Erythroblast (primary cell): ENCODE measurements at regions not wholly inside any gene's neighbourhood (a gene's known extent, or its start where the extent isn't known, plus 50 kb on each side); places are given as distances from the start of the nearest gene placed in this dataset.
"Not testable (repeated sequence)": the region's sequence is repeated elsewhere in the genome, so short reads cannot be mapped to it uniquely, and the experiment has no call there.

ENCODE experiments used
- DNase-seq, 2 experiments: peaks; one replicate each; lab custom pipeline; 2025; lab: John Stamatoyannopoulos, UW
- GATA1 ChIP-seq: IDR thresholded peaks from 2 replicates; pipeline ENCODE4 v1.6.1; 2011; ENCODE audit warnings: low read depth, mild to moderate bottlenecking, control low read depth, low read length, moderate library complexity
- POLR2A ChIP-seq: IDR thresholded peaks from 2 replicates; pipeline ENCODE4 v1.6.1; 2011; ENCODE audit warnings: mild to moderate bottlenecking, low read length

- no peak for TF ChIP-seq POLR2A
- no peak for TF ChIP-seq GATA1
Measured at GRCh38 chr9:94443032-94443722, 111.7 kb upstream of the PCAT7 start.

GRCh38 chr9:94445863-94446262 is 109.0 kb upstream of the PCAT7 start:
- no peak for DNase-seq
- TF ChIP-seq POLR2A, result no peak
- TF ChIP-seq GATA1, result no peak

More at GRCh38 chr9:94443032-94443722, 111.7 kb upstream of the PCAT7 start:
- DNase-seq, result no peak

DNA sequence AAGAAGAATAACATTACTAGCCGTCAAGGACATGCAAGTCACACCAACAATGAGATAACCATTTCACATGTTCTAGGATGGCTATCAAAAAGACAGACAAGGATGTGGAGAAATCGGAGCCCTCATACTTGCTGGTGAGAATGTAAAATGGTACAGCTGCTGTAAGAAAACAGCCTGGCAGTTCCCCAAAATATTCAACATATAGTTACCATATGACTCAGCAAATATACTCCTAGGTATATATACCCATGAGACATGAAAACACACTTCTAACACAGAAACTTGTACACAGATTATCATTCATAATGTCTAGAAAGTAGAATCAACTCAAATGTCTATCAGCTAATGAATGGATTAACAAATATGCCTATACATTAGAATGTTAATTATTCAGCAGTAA is 105.4 kb upstream of the PCAT7 start:
- no peak for TF ChIP-seq GATA1
- no peak for TF ChIP-seq POLR2A
- DNase-seq, result no peak

DNA sequence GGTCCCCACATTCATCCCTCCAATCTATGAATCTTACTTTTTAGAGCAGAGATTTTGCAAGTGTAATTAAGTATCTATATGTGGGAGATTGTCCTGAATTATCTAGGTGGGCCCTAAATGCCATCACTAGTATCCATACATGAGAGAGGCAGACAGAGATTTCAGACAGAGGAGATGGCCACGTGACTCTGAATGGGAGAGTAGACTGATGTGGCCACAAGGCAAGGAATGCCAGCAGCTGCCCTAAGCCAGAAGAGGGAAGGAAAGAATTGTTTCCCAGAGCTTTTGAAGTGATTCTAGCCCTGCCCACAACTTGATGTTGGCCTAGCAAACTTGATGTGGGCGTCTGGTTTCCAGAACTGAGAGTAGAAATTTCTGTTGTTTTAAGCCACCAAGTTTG is 90.1 kb upstream of the PCAT7 start:
- TF ChIP-seq POLR2A (no peak), GATA1 (no peak)
- no peak for DNase-seq

GRCh38 chr9:94472063-94472462 is 82.8 kb upstream of the PCAT7 start:
- DNase-seq, result not testable (repeated sequence)

DNA sequence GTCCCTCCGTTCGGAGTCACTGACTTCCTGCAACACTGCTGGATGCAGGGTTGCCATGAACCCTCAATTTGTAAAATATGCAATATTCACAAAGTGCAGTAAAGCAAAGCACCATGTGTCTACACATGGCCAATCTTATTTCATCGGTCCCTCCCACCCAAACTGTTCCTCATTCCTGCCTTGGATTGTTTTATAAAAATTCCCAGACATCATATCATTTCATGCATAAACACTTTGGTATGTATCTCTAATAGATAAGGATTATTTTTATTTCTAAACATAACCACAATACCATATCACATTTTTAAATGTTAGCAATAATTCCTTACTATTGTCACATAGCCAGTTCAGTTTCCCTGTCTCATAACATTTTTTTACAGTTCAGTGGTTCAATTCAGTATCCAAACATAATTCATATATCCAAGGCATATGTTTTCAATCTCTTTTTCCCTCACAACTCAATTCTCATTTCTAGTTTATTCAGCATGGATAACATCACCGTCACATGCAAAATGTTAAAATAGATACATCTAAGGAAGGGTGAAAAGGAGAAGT is 82.0 kb upstream of the PCAT7 start:
- no peak for DNase-seq
- TF ChIP-seq POLR2A, result no peak
- no peak for TF ChIP-seq GATA1

DNA sequence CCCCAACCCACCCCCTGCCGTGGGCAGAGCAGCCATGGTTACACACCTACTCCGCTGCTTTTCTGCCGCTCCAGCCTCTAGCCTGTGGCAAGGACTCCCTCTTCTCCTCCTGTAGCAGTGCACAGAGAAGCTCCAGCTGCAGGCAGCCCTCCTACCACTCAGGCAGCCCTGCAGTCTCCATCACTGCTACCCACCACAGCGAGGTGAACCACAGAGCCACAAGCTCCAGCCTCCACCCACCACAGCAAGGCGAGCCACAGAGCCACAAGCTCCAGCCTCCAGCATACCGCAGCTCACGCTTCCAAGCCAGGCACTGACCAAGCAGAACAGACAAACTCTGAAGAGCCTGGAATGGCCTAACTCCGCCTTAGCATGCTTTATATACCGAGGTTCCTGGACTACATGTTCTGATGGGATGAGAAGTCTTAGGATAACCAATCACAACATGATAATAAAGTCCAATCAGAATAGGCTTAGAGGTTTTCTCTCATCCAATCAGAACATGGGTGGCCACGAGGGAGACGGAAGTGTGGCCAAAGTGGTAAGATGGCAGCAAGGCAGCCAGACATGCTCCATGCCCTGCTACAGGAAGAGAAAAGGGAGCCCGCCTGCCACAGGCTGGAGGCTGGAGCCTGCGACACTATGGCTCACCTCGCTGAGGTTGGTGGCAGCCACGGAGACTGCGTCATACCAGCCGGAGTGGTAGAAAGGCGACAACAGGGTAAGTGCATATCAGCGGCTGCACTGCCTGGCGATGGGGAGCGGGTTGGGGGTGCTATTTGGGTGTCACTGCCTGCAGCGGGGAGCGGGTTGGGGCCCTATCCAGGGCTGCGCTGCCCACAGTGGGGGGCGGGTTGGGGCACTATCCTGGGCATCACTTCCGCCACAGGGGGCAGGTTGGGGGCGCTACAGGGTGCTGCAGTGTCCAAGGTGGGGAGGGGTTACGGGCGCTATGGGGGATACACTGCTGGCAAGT is 75.8 kb upstream of the PCAT7 start:
- no peak for DNase-seq
- TF ChIP-seq GATA1 (no peak), POLR2A (no peak)

DNA sequence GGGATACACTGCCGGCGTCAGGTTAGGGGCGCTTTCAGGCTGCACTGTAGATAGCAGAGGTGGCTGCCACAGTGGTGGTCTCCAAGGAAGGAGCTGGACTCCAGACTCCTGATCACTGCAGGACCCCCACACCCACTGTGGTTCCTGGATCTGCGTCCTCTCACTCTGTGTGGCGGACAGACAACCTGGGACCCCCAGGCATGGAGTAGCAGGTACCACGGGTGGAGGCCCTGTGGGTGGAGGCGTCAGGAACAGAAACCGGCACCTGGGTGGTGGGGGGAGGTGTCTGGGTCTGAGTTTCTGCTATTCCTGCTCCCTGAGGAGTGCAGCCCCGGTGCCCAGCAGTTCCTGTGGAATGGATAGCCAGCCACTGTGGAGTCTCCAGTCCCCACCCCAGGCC is 75.1 kb upstream of the PCAT7 start:
- DNase-seq, result no peak

GRCh38 chr9:94480205-94480604 is 74.7 kb upstream of the PCAT7 start:
- no peak for DNase-seq
- TF ChIP-seq POLR2A (no peak), GATA1 (no peak)

More for the DNA sequence above, 75.1 kb upstream of the PCAT7 start:
- TF ChIP-seq GATA1 (no peak), POLR2A (no peak)

- no peak for DNase-seq
- TF ChIP-seq POLR2A (no peak), GATA1 (no peak)
Measured at GRCh38 chr9:94482110-94482509, 72.8 kb upstream of the PCAT7 start.

DNA sequence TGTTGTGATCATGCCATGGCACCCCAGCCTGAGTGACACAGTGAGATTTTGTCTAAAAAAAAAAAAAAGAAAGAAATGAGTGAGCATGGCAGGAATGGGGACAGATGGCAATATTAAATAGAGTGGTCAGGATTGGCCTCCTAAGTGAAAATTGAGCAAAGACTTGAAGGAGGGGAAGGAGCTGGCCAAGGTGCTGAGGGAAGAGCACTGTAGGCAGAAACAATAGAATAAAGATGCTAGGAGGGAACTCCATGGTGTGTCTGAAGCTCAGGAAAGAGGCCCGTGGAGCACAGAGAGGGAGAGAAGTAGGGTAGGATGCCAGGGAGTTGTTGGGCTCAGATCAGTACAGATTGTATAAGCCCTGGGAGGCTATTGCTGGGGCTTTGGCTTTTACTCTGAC is 64.4 kb upstream of the PCAT7 start:
- TF ChIP-seq POLR2A, result no peak
- TF ChIP-seq GATA1, result no peak
- DNase-seq, result no peak

DNA sequence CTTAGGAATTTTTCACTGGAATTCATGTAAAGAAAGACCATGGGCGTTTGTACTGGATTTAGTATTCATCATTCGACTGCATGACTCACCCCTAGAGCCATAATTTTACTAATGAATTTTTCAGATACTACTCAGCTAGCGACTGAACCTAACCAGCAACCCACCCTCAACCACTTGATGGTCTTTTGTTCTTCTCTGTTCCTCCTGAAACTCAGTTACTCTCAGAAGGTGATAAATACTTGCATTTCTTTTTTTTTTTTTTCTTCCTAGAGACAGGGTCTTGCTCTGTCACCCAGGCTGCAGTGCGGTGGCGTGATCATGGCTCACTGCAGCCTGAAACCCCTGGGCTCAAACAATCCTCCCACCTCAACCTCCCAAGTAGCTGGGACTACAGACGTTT is 62.8 kb upstream of the PCAT7 start:
- DNase-seq, result not testable (repeated sequence)

DNA sequence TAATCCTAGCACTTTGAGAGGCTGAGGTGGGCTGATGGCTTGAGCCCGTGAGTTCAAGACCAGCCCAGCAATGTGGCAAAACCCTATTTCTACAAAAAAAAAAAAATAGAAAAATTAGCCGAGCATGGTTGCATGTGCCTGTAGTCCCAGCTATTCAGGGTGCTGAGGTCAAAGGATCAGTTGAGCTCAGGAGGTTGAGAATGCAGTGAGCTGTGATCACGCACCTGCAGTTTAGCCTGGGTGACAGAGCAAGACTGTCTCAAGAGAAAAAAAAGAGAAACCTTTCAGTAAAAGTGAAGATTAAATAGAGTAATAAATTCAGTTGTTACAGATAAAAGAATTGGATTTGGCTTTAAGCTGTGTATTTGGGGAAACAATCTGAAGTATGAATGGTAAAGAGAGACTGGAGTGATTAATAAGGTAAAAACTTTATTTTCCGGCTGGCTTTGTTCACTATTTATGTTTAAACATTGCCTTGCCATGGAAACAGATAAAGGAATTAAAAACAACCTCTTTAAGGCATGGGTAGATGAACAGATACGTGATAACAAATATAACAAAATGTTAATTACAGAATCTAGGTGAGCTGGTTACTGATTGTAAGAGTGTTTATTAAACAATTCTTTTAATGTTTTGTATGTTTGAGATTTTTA is 56.0 kb upstream of the PCAT7 start:
- TF ChIP-seq GATA1 (no peak), POLR2A (no peak)
- no peak for DNase-seq

DNA sequence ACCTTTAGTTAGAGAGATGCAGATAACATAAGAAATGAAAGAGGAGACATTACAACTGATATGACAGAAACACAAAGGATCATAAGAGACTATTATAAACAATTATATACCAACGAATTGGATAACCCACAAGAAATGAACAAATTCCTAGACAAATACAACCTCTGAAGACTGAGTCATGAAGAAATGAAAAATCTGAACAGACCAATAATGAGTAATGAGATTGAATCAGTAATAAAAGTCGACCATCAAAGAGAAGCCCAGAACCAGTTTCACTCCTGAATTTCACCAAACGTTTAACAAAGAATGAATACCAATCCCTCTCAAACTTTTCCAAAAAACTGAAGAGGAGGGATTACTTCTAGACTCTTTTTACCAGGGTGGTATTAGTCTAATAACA is 50.5 kb upstream of the PCAT7 start:
- TF ChIP-seq GATA1, result no peak
- TF ChIP-seq POLR2A, result no peak
- DNase-seq, result no peak
